Caco-2 (cell line): ENCODE measurements at regions not wholly inside any gene's neighbourhood (a gene's known extent, or its start where the extent isn't known, plus 50 kb on each side); places are given as distances from the start of the nearest gene placed in this dataset.

Experiments used
- BruUV-seq: library from RNA; stranded (reverse); fragments of 400-500 nt; replicated peaks from 2 replicates; lab custom pipeline; 2021; lab: Mats Ljungman, UMichigan
- CTCF ChIA-PET: fragments of 300-600 bp; sonication (Branson Sonifier 250); formaldehyde crosslinking; loops from one replicate; lab custom pipeline; 2022; ENCODE audit warnings: antibody characterized with exemption; lab: Charles Lee
- POLR2A ChIA-PET: fragments of 300-600 bp; sonication (Branson Sonifier 250); formaldehyde crosslinking; loops from one replicate; lab custom pipeline; 2022; ENCODE audit warnings: antibody characterized with exemption; lab: Charles Lee
- DNase-seq, 2 experiments: peaks; one replicate each; pipeline versions ENCODE4 v3.0.0 to v3.0.0-alpha.2; 2020 to 2022
- H3K27me3 ChIP-seq: replicated peaks from 2 replicates; pipeline ENCODE4 v1.6.0; 2011; ENCODE audit warnings: low read length; ENCODE audit not compliant: control insufficient read depth, insufficient read depth
- H3K36me3 ChIP-seq: 2 replicates; pipeline ENCODE4 v1.5.1; 2011; ENCODE audit warnings: low read length; ENCODE audit not compliant: control insufficient read depth, insufficient read depth
- H3K4me1 ChIP-seq: fragments of 250-450 bp; sonication (Bioruptor Pico); 2 replicates; pipeline ENCODE4 v1.5.1; 2020; ENCODE audit warnings: mild to moderate bottlenecking
- H3K4me3 ChIP-seq: 2 replicates; pipeline ENCODE4 v1.5.1; 2011; ENCODE audit warnings: low read depth, mild to moderate bottlenecking, control low read depth, low read length
- H3K9me3 ChIP-seq: fragments of 250-450 bp; sonication (Bioruptor Pico); 2 replicates; pipeline ENCODE4 v1.5.1; 2020; ENCODE audit warnings: mild to moderate bottlenecking, moderate library complexity
- H3K27ac Mint-ChIP-seq: one replicate; pipeline ENCODE4 v1.8.0; 2022; ENCODE audit warnings: mixed read lengths; ENCODE audit not compliant: unreplicated experiment
- H3K27me3 Mint-ChIP-seq: one replicate; pipeline ENCODE4 v1.8.0; 2022; ENCODE audit warnings: mixed read lengths; ENCODE audit not compliant: insufficient read depth, unreplicated experiment
- H3K36me3 Mint-ChIP-seq: one replicate; pipeline ENCODE4 v1.8.0; 2022; ENCODE audit warnings: mild to moderate bottlenecking, mixed read lengths; ENCODE audit not compliant: insufficient read depth, unreplicated experiment
- H3K4me1 Mint-ChIP-seq: one replicate; pipeline ENCODE4 v1.8.0; 2022; ENCODE audit warnings: low read depth, mixed read lengths; ENCODE audit not compliant: unreplicated experiment
- H3K4me3 Mint-ChIP-seq: one replicate; pipeline ENCODE4 v1.8.0; 2022; ENCODE audit warnings: mild to moderate bottlenecking, moderate library complexity, mixed read lengths; ENCODE audit not compliant: unreplicated experiment
- H3K9me3 Mint-ChIP-seq: one replicate; pipeline ENCODE4 v1.8.0; 2022; ENCODE audit warnings: mixed read lengths; ENCODE audit not compliant: unreplicated experiment
- intact Hi-C: fragments of 100-400 bp; cut with micrococcal nuclease; formaldehyde crosslinking; loops from one replicate; pipeline ENCODE4 v1.10.0; 2022; ENCODE audit not compliant: unreplicated experiment
- TF ChIP-seq, protein P1 (sequence below), 2 experiments: fragments of 200-600 bp in 1 of 2; IDR thresholded peaks; 1 replicate in 1 of 2; 2 replicates in 1 of 2; pipeline versions ENCODE4 v1.5.1 to v1.8.0; 2011 to 2022; ENCODE audit warnings: antibody characterized with exemption in 1 of 2, control low read depth in 1 of 2, inconsistent platforms in 1 of 2, low read depth in 1 of 2, low read length in 1 of 2, mild to moderate bottlenecking in 1 of 2, moderate library complexity in 1 of 2; ENCODE audit not compliant: insufficient read depth in 1 of 2, severe bottlenecking in 1 of 2, unreplicated experiment in 1 of 2

DNA sequence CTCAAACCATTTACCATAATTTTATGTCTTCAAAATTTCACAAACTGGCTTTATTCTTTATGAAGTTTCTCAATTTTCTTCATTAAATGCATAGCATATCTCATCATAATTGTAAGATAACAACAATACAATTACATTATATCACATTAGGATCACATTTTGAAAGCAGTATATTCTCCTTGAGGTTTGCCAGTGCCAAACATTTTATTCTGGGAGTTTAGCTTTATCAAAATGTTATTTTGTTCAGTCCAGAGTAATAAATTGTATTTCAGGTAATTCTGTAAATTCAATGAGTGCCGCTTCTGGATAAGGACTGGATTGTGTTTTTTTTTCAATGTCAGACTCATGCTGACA lies 234.6 kb upstream of the MIR17HG start:
- no TSS peak for BruUV-seq
- intact Hi-C loops = loop anchor here (5.0 kb wide), 1 partner anchor 41 kb away; no protein-coding TSS in a partner anchor
- CTCF ChIA-PET = no interaction called here

DNA sequence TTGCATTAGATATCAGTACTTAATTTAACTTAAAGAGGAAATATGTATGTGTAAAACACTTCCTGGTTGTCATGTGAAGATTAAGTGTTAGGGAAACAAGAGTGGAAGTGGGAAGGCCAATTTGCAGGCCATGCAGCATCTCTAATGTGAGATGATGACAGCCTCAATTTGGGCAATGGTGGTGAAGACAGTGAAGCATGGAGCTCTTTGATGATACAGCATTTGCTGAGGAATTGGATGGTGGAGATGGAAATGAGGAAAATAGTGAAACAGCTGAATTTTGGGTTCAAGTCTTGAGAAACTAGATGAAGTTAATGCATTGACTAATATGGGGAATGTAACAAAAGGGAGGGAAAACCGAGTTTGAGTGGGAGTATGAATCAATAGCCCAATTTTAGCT lies 231.7 kb upstream of the MIR17HG start:
- H3K4me1 ChIP-seq = peaks cover 14% of the 10 kb centered on the region
- Mint-ChIP-seq H3K27ac (no peak overlapping the region), H3K36me3 (no peaks in the 10 kb centered on the region), H3K4me1 (peaks cover 14% of the 10 kb centered on the region), H3K27me3 (peaks cover 8% of the 10 kb centered on the region), H3K4me3 (no peak overlapping the region), H3K9me3 (no peaks in the 10 kb centered on the region)
- ChIA-PET POLR2A (no interaction called here), CTCF (no interaction called here)
- no peak overlapping the region for H3K4me3 ChIP-seq
- no peaks in the 10 kb centered on the region for H3K27me3 ChIP-seq
- TF ChIP-seq, protein P1, sequence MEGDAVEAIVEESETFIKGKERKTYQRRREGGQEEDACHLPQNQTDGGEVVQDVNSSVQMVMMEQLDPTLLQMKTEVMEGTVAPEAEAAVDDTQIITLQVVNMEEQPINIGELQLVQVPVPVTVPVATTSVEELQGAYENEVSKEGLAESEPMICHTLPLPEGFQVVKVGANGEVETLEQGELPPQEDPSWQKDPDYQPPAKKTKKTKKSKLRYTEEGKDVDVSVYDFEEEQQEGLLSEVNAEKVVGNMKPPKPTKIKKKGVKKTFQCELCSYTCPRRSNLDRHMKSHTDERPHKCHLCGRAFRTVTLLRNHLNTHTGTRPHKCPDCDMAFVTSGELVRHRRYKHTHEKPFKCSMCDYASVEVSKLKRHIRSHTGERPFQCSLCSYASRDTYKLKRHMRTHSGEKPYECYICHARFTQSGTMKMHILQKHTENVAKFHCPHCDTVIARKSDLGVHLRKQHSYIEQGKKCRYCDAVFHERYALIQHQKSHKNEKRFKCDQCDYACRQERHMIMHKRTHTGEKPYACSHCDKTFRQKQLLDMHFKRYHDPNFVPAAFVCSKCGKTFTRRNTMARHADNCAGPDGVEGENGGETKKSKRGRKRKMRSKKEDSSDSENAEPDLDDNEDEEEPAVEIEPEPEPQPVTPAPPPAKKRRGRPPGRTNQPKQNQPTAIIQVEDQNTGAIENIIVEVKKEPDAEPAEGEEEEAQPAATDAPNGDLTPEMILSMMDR (IDR thresholded peaks at IDR 0.05; ENCODE audit: insufficient read depth in 1 of 2, low read depth in 1 of 2, low read length in 1 of 2, severe bottlenecking in 1 of 2, unreplicated experiment in 1 of 2) = no peak
- BruUV-seq = no TSS peak
- intact Hi-C loops = no loop called here
- H3K36me3 ChIP-seq = no peaks in the 10 kb centered on the region
- no peaks in the 10 kb centered on the region for H3K9me3 ChIP-seq
- no peak for DNase-seq

More for the DNA sequence above, 234.6 kb upstream of the MIR17HG start:
- Histone ChIP-seq H3K9me3 (no peaks in the 10 kb centered on the region), H3K36me3 (no peaks in the 10 kb centered on the region), H3K4me1 (peaks cover 14% of the 10 kb centered on the region), H3K4me3 (no peak overlapping the region), H3K27me3 (no peaks in the 10 kb centered on the region)
- DNase-seq = no peak
- Mint-ChIP-seq H3K4me3 (no peak overlapping the region), H3K9me3 (no peaks in the 10 kb centered on the region), H3K27me3 (peaks cover 5% of the 10 kb centered on the region), H3K27ac (no peak overlapping the region), H3K36me3 (no peaks in the 10 kb centered on the region), H3K4me1 (peaks cover 16% of the 10 kb centered on the region)
- TF ChIP-seq, protein P1 (IDR thresholded peaks at IDR 0.05; ENCODE audit: insufficient read depth in 1 of 2, low read depth in 1 of 2, low read length in 1 of 2, severe bottlenecking in 1 of 2, unreplicated experiment in 1 of 2) = no peak
- POLR2A ChIA-PET = no interaction called here

DNA sequence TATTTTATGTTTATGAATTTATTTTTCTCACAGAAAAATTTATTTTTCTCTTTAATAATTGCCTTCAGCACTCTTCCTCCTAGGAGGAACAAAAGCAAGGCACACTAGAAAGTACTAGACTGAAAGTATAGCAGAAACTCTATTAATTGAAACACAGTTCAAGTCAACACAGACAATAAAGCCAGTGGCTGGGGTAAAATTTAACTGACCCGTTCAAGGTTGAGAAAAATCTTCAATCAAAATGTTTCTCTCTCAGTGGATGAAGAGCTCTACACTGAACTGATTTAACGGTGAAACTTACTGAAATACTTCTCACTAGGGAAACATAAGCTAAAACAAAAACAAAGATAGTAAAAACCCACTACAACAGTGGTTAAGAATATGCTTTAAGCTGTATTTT lies 230.1 kb upstream of the MIR17HG start:
- H3K4me1 ChIP-seq = peaks cover 3% of the 10 kb centered on the region; the same call in 1 of the 2 replicates
- no peaks in the 10 kb centered on the region for H3K36me3 ChIP-seq
- POLR2A ChIA-PET = no interaction called here
- TF ChIP-seq, protein P1 (IDR thresholded peaks at IDR 0.05; ENCODE audit: insufficient read depth in 1 of 2, low read depth in 1 of 2, low read length in 1 of 2, severe bottlenecking in 1 of 2, unreplicated experiment in 1 of 2) = no peak
- no peaks in the 10 kb centered on the region for H3K9me3 ChIP-seq
- H3K4me3 ChIP-seq = no peak overlapping the region
- no peak overlapping the region for H3K27ac Mint-ChIP-seq
- BruUV-seq = no TSS peak
- H3K36me3 Mint-ChIP-seq = no peaks in the 10 kb centered on the region
- no peaks in the 10 kb centered on the region for H3K4me1 Mint-ChIP-seq
- CTCF ChIA-PET = no interaction called here
- H3K27me3 ChIP-seq = no peaks in the 10 kb centered on the region
- H3K27me3 Mint-ChIP-seq = peaks cover 9% of the 10 kb centered on the region
- H3K4me3 Mint-ChIP-seq = no peak overlapping the region
- DNase-seq = no peak
- no peaks in the 10 kb centered on the region for H3K9me3 Mint-ChIP-seq
- intact Hi-C loops = no loop called here
